SU-DHL-6 (cell line): ENCODE measurements at regions not wholly inside any gene's neighbourhood (a gene's known extent, or its start where the extent isn't known, plus 50 kb on each side); places are given as distances from the start of the nearest gene placed in this dataset.

ENCODE experiments used
- H2AFZ ChIP-seq: fragments of 200-600 bp; sonication (generic); 2 replicates; pipeline ENCODE4 v1.6.1; 2014; ENCODE audit warnings: low read depth, mild to moderate bottlenecking, moderate library complexity, mixed read lengths, antibody characterized with exemption, low read length; ENCODE audit not compliant: severe bottlenecking
- H3F3A ChIP-seq: fragments of 200-600 bp; shearing (Covaris generic); 2 replicates; pipeline ENCODE4 v1.6.0; 2016; ENCODE audit warnings: antibody characterized with exemption, mild to moderate bottlenecking; ENCODE audit not compliant: insufficient read depth
- H3K27ac ChIP-seq: fragments of 200-600 bp; sonication (generic); 2 replicates; pipeline ENCODE4 v1.5.1; 2016; ENCODE audit warnings: low read depth, mild to moderate bottlenecking, low read length, moderate library complexity, mixed read lengths
- H3K27me3 ChIP-seq: fragments of 200-600 bp; sonication (generic), shearing (Covaris generic); 2 replicates; pipeline ENCODE4 v1.6.0; 2014; ENCODE audit warnings: mild to moderate bottlenecking, low read length
- H3K36me3 ChIP-seq: fragments of 200-600 bp; sonication (generic); 2 replicates; pipeline ENCODE4 v1.6.1; 2014; ENCODE audit warnings: mild to moderate bottlenecking, low read length, mixed read lengths
- H3K4me2 ChIP-seq: fragments of 300-600, 200-600 bp; shearing (Covaris generic), sonication (generic); 2 replicates; pipeline ENCODE4 v1.6.0; 2014; ENCODE audit warnings: low read length, low read depth, mild to moderate bottlenecking; ENCODE audit not compliant: poor library complexity, severe bottlenecking
- H3K4me3 ChIP-seq: fragments of 200-600 bp; sonication (generic); 2 replicates; pipeline ENCODE4 v1.5.1; 2014; ENCODE audit warnings: antibody characterized with exemption, low read length, mild to moderate bottlenecking, mixed read lengths; ENCODE audit not compliant: insufficient read depth, poor library complexity, severe bottlenecking
- H3K79me2 ChIP-seq: fragments of 200-600 bp; sonication (generic); 2 replicates; pipeline ENCODE4 v1.6.1; 2014; ENCODE audit warnings: mild to moderate bottlenecking, low read length, moderate library complexity; ENCODE audit not compliant: insufficient read depth
- H3K9ac ChIP-seq: fragments of 200-600 bp; sonication (generic); 2 replicates; pipeline ENCODE4 v1.7.0; 2014; ENCODE audit warnings: mild to moderate bottlenecking, low read length
- H3K9me2 ChIP-seq: fragments of 200-600 bp; sonication (generic); replicated peaks from 2 replicates; pipeline ENCODE4 v1.6.1; 2014; ENCODE audit warnings: low read length; ENCODE audit not compliant: insufficient read depth
- H3K9me3 ChIP-seq: fragments of 200-600 bp; sonication (generic); 2 replicates; pipeline ENCODE4 v1.6.1; 2014; ENCODE audit warnings: low read length, mixed read lengths; ENCODE audit not compliant: insufficient read depth
- H4K20me1 ChIP-seq: fragments of 200-600 bp; sonication (generic); 2 replicates; pipeline ENCODE4 v1.6.1; 2014; ENCODE audit warnings: low read depth, mild to moderate bottlenecking, antibody characterized with exemption, low read length, moderate library complexity, mixed read lengths
- EZH2phosphoT487 ChIP-seq: fragments of 200-600 bp; sonication (generic), shearing (Covaris generic); conservative IDR thresholded peaks from 2 replicates; pipeline ENCODE4 v1.6.1; 2018; ENCODE audit warnings: mild to moderate bottlenecking, antibody characterized with exemption, low read length, moderate library complexity, mixed read lengths
- TF ChIP-seq, protein P1 (sequence below): fragments of 200-600 bp; sonication (generic); IDR thresholded peaks from one replicate; pipeline ENCODE4 v1.5.1; 2017; ENCODE audit warnings: antibody characterized with exemption, mild to moderate bottlenecking, low read length, moderate library complexity; ENCODE audit not compliant: insufficient read depth, poor library complexity, severe bottlenecking

GRCh38 chr7:21146642-21147423 lies 281.1 kb upstream of the SP4 start:
- H3K9me2 ChIP-seq = no peaks in the 10 kb centered on the region
- H3K9ac ChIP-seq = no peak overlapping the region
- no peak overlapping the region for H3K27ac ChIP-seq
- H3K4me3 ChIP-seq = no peak overlapping the region
- H3K79me2 ChIP-seq = no peaks in the 10 kb centered on the region
- no peak overlapping the region for H2AFZ ChIP-seq
- no peaks in the 10 kb centered on the region for H3K36me3 ChIP-seq
- no peaks in the 10 kb centered on the region for H4K20me1 ChIP-seq
- no peak overlapping the region for H3K4me2 ChIP-seq
- H3K9me3 ChIP-seq = no peaks in the 10 kb centered on the region
- TF ChIP-seq, protein P1, sequence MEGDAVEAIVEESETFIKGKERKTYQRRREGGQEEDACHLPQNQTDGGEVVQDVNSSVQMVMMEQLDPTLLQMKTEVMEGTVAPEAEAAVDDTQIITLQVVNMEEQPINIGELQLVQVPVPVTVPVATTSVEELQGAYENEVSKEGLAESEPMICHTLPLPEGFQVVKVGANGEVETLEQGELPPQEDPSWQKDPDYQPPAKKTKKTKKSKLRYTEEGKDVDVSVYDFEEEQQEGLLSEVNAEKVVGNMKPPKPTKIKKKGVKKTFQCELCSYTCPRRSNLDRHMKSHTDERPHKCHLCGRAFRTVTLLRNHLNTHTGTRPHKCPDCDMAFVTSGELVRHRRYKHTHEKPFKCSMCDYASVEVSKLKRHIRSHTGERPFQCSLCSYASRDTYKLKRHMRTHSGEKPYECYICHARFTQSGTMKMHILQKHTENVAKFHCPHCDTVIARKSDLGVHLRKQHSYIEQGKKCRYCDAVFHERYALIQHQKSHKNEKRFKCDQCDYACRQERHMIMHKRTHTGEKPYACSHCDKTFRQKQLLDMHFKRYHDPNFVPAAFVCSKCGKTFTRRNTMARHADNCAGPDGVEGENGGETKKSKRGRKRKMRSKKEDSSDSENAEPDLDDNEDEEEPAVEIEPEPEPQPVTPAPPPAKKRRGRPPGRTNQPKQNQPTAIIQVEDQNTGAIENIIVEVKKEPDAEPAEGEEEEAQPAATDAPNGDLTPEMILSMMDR = no peak
- TF ChIP-seq EZH2phosphoT487 = no peak
- no peaks in the 10 kb centered on the region for H3K27me3 ChIP-seq
- no peaks in the 10 kb centered on the region for H3F3A ChIP-seq

- H3K36me3 ChIP-seq = no peaks in the 10 kb centered on the region
Measured at GRCh38 chr7:21149809-21150208, 278.1 kb upstream of the SP4 start.

DNA sequence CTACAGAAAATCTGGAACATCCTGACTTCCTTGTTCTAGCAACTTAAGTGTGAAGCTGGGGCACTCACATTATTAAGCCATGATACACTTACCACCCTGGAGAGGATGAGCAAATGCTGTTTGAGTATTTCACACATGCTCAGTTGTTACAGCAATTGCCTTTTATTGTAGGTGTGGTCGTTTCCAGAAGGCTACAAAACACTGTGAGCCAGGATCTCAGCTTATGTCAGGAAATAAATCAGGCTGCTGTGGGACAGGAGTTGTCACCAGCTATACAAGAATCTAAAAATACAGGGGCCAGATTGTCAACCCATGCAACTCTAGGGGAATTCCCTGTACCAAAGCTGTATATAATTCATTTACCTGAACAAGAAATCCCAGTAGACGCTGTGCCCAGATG lies 273.3 kb upstream of the SP4 start:
- Histone ChIP-seq H3K36me3 (no peaks in the 10 kb centered on the region), H3K9me2 (no peaks in the 10 kb centered on the region), H3K4me2 (no peak overlapping the region), H3K9ac (no peak overlapping the region), H3K79me2 (no peaks in the 10 kb centered on the region), H3K4me3 (no peak overlapping the region), H3K9me3 (no peaks in the 10 kb centered on the region), H4K20me1 (no peaks in the 10 kb centered on the region), H2AFZ (no peak overlapping the region), H3K27me3 (0 out of 2 replicates have a peak, but pooled peaks cover 3% of the 10 kb centered on the region), H3F3A (no peaks in the 10 kb centered on the region), H3K27ac (no peak overlapping the region)
- TF ChIP-seq, protein P1 = no peak
- no peak for TF ChIP-seq EZH2phosphoT487

More at GRCh38 chr7:21149809-21150208, 278.1 kb upstream of the SP4 start:
- TF ChIP-seq, protein P1 = no peak
- TF ChIP-seq EZH2phosphoT487 = no peak
- H3K9ac ChIP-seq = no peak overlapping the region
- H3K4me2 ChIP-seq = no peak overlapping the region
- no peaks in the 10 kb centered on the region for H4K20me1 ChIP-seq
- H3K4me3 ChIP-seq = no peak overlapping the region
- no peaks in the 10 kb centered on the region for H3K9me3 ChIP-seq
- no peaks in the 10 kb centered on the region for H3K9me2 ChIP-seq
- H3K79me2 ChIP-seq = no peaks in the 10 kb centered on the region
- H3K27me3 ChIP-seq = no peaks in the 10 kb centered on the region
- H2AFZ ChIP-seq = no peak overlapping the region
- H3F3A ChIP-seq = no peaks in the 10 kb centered on the region
- H3K27ac ChIP-seq = no peak overlapping the region
